GM19467 (cell line): ENCODE measurements at regions not wholly inside any gene's neighbourhood (a gene's known extent, or its start where the extent isn't known, plus 50 kb on each side); places are given as distances from the start of the nearest gene placed in this dataset.
A peak's percentile ranks its signal among the peaks of the same experiment; 100 is the strongest.

Source experiments
- ATAC-seq: cut with Tn5 transposase; IDR thresholded peaks from one replicate; pipeline ENCODE4 v1.9.1; 2021; ENCODE audit warnings: mild to moderate bottlenecking, moderate library complexity; ENCODE audit not compliant: unreplicated experiment

DNA sequence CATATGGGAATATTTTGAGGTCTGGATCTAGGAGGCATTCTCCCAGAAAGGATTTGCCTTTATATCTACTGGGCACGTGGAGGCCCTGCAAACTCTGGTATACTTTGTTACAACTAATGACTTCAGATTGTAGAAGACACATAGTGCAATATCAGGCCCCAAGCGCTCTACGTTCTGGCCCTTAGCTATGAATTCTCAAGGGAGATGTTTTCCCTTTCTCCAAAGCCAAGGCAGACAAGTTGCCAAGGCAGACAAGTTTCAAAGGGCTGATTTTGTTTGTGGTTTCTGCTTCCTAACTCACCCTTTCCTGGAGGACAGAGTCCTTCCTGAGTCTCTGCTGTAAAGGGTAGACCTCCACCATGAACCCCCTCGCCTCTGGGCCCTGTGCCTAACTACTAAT lies 99.4 kb upstream of the CTTNBP2 start:
- no peak for ATAC-seq

DNA sequence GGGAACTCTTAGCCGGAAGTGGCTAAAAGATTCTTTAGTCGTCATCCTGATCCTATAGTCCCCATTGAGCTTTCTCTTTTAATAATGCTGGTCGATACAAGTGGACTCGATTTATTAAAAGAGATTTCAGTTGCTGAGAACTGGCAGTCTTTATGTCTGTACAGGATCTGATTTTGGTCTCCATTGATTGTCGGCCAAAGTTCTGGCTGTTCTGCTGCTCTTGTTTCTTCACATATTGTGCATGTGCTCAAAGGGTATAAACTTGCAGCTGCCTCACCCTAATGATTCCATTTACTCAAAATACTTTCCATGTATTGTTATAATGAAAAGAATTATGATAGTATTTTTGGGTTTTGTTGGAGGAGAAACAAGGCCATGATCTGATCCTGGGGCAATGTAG lies 100.7 kb upstream of the CTTNBP2 start:
- ATAC-seq, result no peak

DNA sequence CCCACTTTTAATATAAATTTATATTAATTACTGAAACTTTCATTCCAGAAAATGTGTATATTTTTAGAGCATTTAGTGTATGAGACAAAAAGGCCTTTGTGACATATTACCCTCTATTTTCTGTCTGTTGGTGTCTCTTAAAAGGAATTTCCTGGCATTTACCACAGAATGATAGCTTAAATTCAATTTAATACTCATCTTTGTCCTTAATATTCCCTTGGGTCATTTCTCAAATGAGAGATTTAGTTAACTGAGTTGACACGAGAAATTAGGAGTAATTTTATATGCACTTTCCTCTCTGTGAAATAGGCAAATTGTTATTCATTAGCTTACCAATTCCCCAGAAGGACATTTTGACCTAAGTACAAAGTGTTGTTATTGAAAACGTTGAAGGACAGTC lies 101.7 kb upstream of the CTTNBP2 start:
- no peak for ATAC-seq

DNA sequence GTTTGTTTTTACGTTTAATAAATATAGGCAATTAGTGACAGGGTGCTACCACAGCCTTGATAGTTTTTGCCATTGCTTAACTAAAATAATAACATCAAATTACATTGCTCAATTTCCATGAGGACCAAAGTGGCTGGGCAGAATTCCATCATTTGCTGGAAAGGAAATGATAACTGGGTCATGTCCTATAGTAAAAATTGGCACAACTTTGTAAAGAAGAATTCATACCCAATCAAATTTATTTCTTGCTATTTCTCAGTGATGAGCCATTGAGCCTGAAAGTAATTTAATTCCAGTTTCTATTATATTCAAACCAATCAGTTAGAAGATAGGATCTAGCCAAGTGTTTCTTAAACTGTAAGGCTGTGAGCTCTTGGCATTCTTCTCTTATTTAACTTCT lies 102.2 kb upstream of the CTTNBP2 start:
- no peak for ATAC-seq

DNA sequence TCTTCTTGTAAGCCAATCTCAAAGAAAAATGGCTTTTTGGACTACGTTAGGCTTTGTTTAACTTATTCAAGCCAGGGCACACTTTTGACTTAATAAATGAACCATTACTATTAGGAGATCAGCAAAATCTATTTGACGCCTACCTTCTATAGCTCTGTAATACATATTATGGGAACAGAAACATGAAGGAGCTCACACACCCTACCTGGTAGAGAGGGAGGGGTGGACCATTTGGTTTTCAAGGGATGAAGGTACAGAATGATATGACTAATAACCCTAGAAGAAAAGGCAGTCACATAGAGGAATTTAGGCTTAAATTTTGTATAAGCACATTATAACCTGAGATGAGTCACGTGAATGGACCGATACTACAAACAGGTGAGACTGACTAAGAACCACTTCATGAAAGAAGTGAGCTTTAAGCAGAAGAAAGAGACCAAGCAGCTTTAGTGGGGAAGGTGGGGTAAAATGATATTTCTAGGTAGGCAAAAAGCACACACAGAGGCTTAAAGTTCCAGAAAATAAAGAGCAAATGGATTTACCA lies 106.8 kb upstream of the CTTNBP2 start:
- ATAC-seq, result no peak

DNA sequence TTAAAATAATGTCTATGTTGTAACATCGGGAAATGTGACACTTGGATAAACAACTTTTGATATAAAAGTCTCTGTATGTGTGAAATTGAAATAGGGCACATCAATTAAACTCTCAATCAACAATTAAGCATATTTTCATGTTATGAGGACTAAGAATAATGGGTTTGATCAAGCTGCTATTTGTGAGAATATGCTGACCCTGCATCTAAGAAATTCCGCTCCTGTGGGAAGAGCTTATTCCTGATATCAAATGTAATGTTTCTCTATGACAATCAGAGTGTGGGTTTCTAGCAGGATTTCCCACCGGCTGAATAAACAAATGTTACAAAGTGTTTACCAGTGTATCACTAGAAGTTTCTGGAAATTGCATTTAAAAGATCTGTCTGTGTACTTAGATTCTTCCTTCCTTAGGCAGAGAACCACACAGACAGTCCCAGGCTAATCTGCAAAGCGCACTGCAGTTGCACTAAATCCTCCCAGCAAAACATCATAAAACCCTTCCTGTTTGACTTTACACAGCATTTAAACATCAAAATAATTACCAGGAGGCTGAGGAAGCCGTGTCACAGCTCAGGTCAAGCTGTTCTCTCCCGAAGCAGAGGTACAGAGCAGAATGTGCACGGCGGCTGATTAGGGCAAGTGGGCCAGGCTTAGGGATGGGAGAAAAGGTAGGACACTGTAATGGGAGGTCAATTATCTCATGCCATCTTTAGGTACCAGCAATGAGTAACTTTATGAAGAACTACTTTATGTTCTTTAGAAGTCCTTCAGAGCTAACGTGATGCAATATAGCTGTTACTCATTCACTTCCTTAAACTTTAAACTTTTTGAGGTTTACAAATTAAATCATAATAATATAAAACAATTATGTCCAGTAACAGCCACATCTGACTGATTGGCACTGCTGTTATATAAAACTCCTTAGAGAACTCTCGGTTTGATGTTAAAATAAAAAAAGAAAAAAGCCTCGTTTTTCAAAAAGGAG lies 109.1 kb upstream of the CTTNBP2 start:
- ATAC-seq, result no peak

DNA sequence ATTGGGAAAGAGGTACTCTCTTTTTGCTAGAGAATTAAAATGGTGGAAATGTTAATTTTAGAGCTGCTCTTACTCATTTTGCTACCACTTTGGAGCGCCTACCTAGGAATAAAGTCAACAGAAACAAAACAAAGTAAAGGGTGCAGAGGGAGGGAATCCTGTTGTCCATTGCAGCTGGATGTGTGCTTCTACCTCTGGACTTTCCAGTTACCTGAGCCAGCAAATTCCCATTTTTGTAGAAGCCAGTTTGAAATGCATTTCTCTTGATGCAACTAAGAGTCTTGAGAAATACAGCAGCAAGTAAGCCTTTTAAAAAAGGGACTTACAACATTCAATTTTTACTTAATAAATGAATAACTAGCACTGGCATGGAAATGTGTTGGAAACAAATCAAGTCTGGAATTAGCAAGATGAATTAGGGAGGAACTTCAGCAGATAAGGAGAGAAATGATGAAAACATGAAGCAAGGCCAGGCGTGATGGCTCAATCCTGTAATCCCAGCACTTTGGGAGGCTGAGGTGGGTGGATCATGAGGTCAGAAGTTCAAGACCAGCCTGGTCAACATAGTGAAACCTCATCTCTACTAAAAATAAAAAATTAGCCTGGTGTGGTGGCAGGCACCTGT lies 113.5 kb upstream of the CTTNBP2 start:
- ATAC-seq, result no peak

DNA sequence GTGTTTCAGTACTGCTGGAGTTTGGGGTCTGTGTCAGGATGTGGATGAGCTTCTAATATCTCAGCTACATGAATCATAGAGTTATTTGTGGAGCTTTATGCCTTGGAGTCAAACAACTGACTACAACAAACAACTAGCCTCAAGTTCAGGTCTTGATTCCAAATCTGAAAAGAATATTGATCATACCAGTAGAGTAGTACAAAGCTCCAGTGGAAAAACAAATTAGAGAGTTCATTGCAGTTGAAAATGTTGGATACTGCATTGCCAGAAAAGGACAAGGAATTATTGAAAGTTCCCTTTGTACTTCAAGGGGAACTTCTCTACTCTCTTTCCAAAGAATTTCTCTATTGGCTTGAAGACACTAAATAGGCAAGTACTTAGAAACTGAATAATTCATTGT lies 117.6 kb upstream of the CTTNBP2 start:
- ATAC-seq, result no peak

DNA sequence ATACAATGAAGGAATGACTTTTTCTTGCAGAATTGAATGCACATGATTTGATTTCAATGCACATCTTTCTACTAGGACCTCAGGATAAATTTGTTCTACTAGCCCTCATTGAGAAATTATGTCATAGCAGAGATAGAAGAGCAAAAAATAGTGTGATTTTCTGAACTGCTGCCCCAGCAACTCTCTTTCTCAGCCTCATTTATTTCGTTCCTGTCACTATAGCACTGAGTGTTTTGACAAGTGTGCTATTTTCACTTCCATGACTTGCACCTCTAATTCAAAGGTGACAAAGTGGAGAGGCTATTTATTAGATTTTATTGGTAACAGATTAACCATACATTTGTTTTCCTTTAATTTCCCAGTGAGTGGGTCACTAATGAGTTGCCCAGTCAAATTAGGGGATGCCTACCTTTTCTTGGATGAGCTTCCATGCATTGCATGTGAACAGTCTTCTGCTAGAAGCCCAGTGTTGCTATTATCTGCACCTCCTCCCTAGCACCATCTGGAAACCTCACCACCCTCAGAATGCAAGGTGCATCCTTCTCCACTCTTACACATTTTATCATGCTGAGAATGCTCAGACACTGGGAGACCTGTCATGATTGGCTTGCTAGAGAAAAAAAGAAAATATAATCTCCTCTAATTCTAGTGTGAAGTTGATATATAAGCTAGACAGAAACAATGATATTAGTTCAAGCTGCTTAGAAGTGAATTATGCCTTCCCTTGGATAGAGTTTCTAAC lies 119.6 kb upstream of the CTTNBP2 start:
- no peak for ATAC-seq

DNA sequence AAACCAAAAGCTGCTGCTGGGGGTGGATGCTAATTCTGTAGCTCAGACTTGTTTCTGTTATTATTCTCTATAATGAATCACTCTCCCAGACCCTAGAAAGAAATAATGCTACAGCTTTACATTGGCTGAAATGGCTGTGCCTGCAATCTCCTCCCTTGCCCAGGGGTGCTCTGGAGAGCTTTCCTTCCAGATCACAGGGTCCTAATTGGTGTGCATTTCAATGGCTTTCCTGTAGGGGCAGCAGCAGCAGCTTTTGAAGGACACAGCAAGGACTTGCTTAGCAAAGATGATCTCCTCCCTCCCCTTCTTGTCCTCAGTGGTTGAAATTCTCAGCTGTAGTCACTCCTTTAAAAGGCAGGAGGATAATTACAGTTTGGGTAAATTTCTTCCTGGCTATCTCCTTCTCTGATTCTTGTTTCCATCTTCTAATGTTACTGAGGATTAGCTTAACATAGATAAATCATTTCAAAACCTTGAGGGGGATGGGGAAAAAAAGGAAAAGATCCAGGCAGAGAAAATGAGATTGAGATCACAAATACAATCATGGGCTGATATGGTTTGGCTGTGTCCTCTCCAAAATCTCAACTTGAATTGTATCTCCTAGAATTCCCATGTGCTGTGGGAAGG lies 120.2 kb upstream of the CTTNBP2 start:
- peak; percentile 91 for ATAC-seq

DNA sequence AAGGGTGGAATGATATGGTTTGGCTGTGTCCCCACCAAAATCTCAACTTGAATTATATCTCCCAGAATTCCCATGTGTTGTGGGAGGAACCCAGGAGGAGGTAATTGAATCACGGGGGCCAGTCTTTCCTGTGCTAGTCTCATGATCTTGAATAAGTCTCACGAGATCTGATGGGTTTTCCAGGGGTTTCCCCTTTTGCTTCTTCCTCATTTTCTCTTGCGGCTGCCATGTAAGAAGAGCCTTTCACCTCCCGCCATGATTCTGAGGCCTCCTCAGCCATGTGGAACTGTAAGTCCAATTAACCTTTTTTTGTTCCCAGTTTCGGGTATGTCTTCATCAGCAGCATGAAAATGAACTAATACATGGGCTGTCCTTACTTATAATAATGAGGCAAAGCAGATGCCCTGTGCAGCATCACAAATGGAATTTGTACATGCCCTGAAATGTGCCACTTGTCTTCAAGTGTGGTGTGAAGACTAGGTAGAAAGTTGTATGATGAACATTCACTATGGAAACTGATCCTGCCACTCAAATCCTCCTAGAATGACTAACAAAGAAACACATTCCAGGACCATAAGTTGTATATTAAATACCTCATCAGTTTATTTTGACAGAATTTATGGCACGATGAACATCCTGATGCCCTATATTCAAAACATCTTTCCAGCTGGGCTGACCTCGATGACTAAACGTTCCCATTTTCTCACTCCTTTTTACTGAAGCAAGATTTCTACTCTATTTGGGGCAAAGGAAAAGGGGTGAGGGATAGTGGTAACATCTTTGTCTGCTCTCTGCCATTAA lies 122.8 kb upstream of the CTTNBP2 start:
- ATAC-seq, result no peak

DNA sequence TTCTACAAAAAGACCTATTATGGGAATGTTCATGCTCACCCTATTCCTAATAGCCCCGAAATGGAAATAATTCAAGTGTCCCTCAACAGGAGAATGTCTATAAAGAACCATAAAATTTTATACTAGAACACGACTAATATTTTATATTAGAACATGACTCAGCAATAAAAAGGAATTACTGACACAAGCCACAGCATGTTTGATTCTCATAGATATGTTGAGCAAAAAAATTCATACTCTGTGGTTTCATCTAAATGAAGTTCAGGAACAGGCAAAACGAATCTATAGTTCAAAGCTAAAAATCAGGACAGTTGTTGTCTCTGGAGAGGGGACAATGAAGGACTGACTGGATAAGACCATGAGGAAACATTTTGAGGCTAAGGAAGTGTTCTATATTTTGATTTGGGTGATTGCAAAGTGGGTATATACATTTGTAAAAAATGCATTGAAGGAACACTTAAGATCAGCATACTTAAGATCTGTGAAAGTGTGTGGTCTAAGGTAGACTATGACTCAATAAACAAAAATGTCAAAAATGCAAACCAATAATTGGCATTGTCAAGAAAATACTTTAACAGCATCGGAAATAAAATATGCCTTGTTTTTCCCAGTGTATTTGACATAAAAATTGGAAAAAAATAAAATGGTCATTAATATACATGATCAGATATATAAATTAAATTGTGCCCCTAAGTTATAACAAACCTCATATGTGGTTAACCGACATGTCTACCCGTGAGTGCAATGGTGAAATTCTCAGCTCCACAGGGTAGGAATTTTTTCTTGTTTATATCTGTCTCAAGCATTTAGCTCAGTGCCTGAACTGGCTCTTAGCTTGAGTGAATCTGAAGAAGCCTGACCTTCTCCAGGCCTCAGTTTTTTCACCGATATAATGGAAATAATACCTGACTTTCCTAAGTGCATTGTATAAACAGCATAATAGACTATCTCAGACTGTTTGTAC lies 124.9 kb upstream of the CTTNBP2 start:
- ATAC-seq, result no peak

DNA sequence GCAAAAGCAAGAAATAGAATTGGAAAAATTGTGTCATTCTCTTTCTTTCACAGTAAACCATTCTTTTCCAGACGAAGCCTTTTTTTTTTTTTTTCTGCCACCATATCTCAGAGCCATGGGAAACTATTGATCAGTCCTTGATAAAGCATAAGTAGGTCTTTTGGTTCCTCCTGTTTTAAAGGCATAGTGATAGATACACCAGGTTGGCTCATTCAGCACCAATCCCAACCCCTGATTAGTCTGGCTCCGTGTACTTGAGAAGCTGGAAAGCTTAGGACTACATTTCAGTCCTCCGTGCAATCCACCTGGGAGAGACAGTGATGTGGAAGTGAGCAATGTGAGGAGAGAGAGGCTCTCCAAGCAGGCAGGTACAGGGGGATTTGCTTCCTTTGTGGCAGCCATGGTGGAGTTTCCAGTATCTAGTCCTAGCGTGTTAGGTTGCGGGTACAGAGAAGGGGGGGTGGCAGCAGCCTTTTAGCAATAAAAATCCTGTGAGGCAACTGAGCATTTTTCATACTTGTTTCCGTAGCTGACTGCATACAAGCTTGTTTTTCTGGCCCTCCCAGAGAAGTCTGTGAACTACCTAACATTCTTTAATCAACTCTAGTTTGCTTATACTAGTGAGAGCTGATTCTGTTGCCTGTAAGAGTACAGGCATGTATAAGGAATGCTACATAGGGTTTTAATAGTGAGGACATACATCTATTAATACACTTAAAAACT lies 127.4 kb upstream of the CTTNBP2 start:
- no peak for ATAC-seq

DNA sequence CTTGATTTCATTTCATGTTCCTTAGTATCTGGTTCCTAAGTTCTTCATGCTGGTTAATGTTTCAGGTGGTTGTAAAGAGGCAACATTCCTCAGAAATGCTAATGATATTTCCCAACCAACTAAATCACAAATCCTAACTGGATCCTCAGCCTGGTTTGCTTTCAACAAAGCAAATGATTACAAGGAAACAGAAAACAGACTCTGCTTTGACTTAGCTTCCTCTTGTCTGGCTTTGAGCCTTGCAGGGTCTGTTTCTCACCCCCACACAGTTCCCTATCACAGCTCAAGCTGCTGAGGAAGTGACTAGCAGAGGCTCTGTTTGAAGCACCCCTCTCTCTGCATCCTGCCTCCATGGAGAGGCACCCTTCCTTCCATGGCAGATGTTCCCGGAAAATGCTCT lies 130.2 kb upstream of the CTTNBP2 start:
- no peak for ATAC-seq

DNA sequence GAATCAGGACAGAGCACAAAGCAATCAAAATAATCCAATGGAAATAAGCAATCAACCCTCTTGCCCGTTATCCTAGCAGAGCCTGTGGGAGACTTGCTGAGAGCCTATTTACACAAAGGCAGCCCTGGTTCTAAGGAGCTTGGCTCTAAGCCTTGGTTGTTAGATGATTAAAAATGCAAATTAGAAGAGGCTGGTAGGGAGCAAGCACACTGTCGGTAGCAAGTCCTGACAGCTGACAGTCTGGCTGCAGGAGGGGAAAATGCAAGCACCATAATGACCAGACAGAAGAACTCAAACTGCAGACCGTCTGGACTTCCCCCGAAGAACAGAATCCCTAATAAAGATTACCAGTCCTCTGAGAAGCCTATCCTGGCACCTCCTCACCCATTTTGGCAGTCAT lies 131.8 kb upstream of the CTTNBP2 start:
- no peak for ATAC-seq

DNA sequence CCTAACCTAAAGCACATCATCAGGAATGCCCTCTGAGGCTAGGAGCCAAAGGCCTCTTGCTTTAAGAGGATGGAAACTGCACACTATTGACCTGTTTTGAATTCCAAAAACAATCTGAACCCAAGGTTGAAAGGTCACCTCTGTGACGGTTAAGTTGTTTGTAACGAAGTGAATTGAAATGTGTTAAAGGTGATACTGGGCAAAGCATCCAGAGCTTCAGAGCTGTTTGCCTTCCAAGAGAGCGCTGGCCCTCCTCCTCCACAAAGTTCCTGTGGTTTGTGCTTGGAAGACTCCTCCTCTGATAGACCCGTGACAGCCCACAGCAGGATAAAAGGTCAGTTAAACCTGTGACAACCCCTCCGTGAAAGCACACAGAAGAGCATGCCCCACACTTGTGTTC lies 133.7 kb upstream of the CTTNBP2 start:
- ATAC-seq, result no peak

DNA sequence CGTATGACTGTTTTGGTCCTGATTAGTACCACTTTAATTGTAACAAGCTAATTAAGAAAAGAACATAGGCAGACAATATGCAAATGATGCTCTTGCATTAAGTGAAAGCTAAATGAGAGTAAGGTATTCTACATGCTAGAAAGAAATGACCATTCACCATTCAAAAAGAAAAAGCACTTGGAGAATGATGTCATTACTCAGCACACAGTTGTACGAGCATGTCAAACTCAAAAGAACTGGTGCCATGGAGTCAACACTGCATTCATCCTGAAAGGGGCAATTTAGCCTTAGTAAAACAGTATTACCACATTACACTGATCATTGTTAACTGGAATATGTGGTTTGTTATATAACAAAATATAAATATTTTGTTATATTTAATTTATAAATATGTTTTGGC lies 136.2 kb upstream of the CTTNBP2 start:
- ATAC-seq, result no peak

DNA sequence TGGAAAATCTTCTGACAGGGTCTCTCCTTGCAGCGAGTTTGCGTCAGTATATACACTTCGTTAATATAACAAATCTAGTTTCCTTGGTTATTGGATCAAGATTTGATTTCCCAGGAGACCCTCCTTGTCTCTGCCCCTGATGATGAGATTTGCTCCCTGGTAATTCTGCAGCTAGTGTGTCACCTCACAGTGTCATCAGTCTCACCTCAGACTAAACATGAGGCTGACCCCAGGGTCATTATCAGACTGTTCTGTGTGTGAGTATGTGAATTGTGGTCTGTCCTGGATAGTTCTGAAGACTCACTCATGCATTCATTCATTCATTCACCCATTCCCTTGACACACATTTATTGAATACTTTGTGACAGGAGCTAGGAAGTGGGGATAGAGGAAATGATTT lies 138.4 kb upstream of the CTTNBP2 start:
- no peak for ATAC-seq
